ENCODE measurements at regions not wholly inside any gene's neighbourhood (a gene's known extent, or its start where the extent isn't known, plus 50 kb on each side); places are given as distances from the start of the nearest gene placed in this dataset.

GRCh38 chr7:145478541-145478940 is 638.1 kb upstream of the CNTNAP2 start:
- TF ChIP-seq, protein P1, sequence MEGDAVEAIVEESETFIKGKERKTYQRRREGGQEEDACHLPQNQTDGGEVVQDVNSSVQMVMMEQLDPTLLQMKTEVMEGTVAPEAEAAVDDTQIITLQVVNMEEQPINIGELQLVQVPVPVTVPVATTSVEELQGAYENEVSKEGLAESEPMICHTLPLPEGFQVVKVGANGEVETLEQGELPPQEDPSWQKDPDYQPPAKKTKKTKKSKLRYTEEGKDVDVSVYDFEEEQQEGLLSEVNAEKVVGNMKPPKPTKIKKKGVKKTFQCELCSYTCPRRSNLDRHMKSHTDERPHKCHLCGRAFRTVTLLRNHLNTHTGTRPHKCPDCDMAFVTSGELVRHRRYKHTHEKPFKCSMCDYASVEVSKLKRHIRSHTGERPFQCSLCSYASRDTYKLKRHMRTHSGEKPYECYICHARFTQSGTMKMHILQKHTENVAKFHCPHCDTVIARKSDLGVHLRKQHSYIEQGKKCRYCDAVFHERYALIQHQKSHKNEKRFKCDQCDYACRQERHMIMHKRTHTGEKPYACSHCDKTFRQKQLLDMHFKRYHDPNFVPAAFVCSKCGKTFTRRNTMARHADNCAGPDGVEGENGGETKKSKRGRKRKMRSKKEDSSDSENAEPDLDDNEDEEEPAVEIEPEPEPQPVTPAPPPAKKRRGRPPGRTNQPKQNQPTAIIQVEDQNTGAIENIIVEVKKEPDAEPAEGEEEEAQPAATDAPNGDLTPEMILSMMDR (IDR thresholded peaks at IDR 0.05; ENCODE audit: extremely low read depth in 1 of 2, insufficient read depth in 1 of 2, low read depth in 1 of 2, low read length in 2 of 2): no peak
- TF ChIP-seq FOS (IDR thresholded peaks at IDR 0.05; ENCODE audit: borderline replicate concordance, insufficient read depth, low read length): no peak
- TF ChIP-seq POLR2A (IDR thresholded peaks at IDR 0.05; ENCODE audit: low read depth, low read length): no peak
- TF ChIP-seq EZH2 (IDR thresholded peaks at IDR 0.05; ENCODE audit: borderline replicate concordance, low read depth, low read length, severe bottlenecking): no peak
- TF ChIP-seq, protein P2, sequence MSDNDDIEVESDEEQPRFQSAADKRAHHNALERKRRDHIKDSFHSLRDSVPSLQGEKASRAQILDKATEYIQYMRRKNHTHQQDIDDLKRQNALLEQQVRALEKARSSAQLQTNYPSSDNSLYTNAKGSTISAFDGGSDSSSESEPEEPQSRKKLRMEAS (IDR thresholded peaks at IDR 0.05; ENCODE audit: insufficient read depth, insufficient read length): no peak
- TF ChIP-seq POLR2AphosphoS5 (IDR thresholded peaks at IDR 0.05; ENCODE audit: insufficient read depth, low read depth, low read length): no peak

Measured in endothelial cell of umbilical vein (primary cell).